ENCODE measurements at regions not wholly inside any gene's neighbourhood (a gene's known extent, or its start where the extent isn't known, plus 50 kb on each side); places are given as distances from the start of the nearest gene placed in this dataset.

DNA sequence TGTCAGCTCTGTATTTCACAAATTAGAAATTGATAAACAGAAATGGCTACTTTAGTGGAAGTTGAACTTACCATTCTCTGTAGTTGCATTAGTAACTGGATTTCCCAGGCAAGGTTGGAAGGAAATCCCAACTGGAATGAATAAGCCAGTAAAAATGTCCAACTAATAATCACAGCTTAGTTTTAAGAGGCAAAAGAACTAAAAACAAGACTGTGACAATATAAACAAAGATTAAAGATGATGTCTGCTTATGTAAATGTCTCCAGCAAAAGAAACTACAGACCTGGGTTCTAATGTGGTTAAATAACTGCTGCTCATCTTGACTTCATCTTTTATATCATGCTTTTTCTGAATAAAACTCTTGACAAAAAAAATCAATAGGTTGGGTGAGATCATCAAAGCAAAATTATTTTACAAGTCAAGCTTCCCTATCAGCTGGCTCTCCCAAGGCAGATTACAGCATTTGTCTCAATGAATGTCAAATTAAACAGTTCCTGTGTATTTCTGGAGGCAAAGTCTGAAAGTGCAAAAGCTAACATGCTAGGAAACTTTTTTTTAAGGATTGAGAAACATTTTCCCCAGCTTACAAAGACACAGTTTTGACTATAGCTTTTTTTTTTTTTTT lies 62.3 kb upstream of the HMHB1 start:
- DNase-seq (ENCODE audit: extremely low read depth, insufficient read length): no peak

DNA sequence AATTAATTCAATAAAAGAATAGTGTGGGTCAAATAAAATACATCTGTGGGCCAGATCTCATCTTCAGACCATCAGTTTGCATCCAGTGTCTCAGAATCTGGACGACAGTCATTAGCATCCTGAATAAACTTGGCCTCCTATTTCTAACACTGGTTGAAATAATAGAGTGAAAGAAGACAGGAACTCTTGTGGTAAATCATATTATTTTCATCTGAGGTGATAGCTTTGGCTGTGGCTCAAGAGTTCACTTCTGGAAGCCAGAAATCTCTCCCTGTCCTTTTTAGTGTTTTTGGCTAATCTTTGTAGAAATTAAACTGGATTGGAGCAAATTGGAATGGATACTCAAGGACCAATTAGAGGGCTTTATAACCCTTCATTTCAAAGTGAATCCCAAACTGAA lies 63.4 kb upstream of the HMHB1 start:
- no peaks in the 10 kb centered on the region for H3K36me3 ChIP-seq (ENCODE audit: control insufficient read depth, insufficient read depth, low read length)
- H3K4me3 ChIP-seq (replicated peaks; ENCODE audit: low read depth, low read length): no peak overlapping the region
- DNase-seq (ENCODE audit: extremely low read depth, insufficient read length): no peak
- no peaks in the 10 kb centered on the region for H3K27me3 ChIP-seq (replicated peaks; ENCODE audit: control insufficient read depth, insufficient read depth, low read length)
- TF ChIP-seq, protein P1, sequence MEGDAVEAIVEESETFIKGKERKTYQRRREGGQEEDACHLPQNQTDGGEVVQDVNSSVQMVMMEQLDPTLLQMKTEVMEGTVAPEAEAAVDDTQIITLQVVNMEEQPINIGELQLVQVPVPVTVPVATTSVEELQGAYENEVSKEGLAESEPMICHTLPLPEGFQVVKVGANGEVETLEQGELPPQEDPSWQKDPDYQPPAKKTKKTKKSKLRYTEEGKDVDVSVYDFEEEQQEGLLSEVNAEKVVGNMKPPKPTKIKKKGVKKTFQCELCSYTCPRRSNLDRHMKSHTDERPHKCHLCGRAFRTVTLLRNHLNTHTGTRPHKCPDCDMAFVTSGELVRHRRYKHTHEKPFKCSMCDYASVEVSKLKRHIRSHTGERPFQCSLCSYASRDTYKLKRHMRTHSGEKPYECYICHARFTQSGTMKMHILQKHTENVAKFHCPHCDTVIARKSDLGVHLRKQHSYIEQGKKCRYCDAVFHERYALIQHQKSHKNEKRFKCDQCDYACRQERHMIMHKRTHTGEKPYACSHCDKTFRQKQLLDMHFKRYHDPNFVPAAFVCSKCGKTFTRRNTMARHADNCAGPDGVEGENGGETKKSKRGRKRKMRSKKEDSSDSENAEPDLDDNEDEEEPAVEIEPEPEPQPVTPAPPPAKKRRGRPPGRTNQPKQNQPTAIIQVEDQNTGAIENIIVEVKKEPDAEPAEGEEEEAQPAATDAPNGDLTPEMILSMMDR (IDR thresholded peaks at IDR 0.05; ENCODE audit: insufficient read depth, low read length, poor library complexity, severe bottlenecking): no peak

More for the DNA sequence above, 62.3 kb upstream of the HMHB1 start:
- TF ChIP-seq, protein P1 (IDR thresholded peaks at IDR 0.05; ENCODE audit: insufficient read depth, low read length, poor library complexity, severe bottlenecking): no peak
- Histone ChIP-seq H3K36me3 (ENCODE audit: control insufficient read depth, insufficient read depth, low read length) (no peaks in the 10 kb centered on the region), H3K4me3 (replicated peaks; ENCODE audit: low read depth, low read length) (no peak overlapping the region), H3K27me3 (replicated peaks; ENCODE audit: control insufficient read depth, insufficient read depth, low read length) (no peaks in the 10 kb centered on the region)

DNA sequence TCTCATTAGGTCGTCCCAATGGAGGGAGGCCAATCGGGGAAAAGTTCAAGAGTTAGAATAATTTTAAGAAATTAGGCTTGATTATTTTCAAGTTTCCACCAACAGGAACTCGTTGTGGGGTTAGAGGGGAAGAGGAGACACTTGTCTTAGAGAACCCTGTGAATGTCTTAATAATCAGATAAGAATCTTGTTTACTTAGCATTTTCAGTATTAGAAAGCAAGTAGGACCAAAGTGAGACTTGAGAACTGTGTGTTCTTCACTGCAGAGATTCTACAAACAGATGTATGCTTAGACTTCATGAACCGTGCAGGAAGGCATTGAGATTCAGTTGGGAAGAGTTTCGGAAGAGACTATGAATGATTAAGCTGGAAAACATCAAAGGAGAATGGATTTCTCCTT lies 69.0 kb upstream of the HMHB1 start:
- no peak for DNase-seq (ENCODE audit: extremely low read depth, insufficient read length)
- TF ChIP-seq, protein P1 (IDR thresholded peaks at IDR 0.05; ENCODE audit: insufficient read depth, low read length, poor library complexity, severe bottlenecking): no peak

DNA sequence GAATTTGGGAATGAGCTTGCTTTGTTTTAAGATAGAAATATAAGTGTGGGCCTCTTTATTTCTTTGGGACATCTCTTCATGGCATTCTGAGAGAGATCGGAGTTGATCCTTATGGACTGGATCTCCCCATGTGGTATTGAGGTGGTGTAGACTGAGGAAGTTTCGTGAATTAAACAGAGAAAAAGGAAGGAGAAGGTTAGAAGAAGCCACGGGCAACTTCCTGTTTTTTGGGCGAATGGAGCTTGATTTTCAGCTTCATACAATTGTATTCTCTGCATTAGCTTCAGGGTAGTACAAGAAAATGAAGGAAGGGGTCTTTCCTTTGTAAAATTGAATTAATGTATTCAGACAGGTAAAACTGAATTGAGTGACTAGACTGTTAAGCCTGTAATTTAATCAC lies 70.5 kb upstream of the HMHB1 start:
- TF ChIP-seq, protein P1 (IDR thresholded peaks at IDR 0.05; ENCODE audit: insufficient read depth, low read length, poor library complexity, severe bottlenecking): no peak
- no peak overlapping the region for H3K4me3 ChIP-seq (replicated peaks; ENCODE audit: low read depth, low read length)
- no peak for DNase-seq (ENCODE audit: extremely low read depth, insufficient read length)
- H3K36me3 ChIP-seq (ENCODE audit: control insufficient read depth, insufficient read depth, low read length): no peaks in the 10 kb centered on the region
- H3K27me3 ChIP-seq (replicated peaks; ENCODE audit: control insufficient read depth, insufficient read depth, low read length): no peaks in the 10 kb centered on the region

More for the DNA sequence above, 69.0 kb upstream of the HMHB1 start:
- Histone ChIP-seq H3K36me3 (ENCODE audit: control insufficient read depth, insufficient read depth, low read length) (no peaks in the 10 kb centered on the region), H3K27me3 (replicated peaks; ENCODE audit: control insufficient read depth, insufficient read depth, low read length) (no peaks in the 10 kb centered on the region), H3K4me3 (replicated peaks; ENCODE audit: low read depth, low read length) (no peak overlapping the region)

DNA sequence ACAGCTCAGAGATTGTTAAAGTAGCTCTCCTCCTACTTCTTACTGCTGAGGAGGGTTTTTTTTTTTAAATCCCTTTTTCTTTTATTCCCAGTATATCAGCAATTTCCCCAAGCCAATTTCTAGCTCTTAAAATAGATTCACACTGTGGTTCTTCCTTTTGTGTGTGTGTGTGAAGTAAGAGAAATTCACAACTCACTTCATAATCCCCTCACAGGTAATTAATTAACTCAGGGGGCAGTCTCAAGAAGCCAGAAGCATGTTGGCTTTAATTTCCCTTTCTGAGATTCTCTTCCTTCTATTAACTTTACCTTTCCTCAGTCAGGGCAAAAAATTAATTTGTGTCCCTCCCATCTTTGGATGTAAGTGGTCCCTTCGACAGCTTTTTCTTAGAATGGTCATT lies 71.0 kb upstream of the HMHB1 start:
- TF ChIP-seq, protein P1 (IDR thresholded peaks at IDR 0.05; ENCODE audit: insufficient read depth, low read length, poor library complexity, severe bottlenecking): no peak
- H3K4me3 ChIP-seq (replicated peaks; ENCODE audit: low read depth, low read length): no peak overlapping the region
- no peaks in the 10 kb centered on the region for H3K36me3 ChIP-seq (ENCODE audit: control insufficient read depth, insufficient read depth, low read length)
- DNase-seq (ENCODE audit: extremely low read depth, insufficient read length): no peak
- H3K27me3 ChIP-seq (replicated peaks; ENCODE audit: control insufficient read depth, insufficient read depth, low read length): no peaks in the 10 kb centered on the region

GRCh38 chr5:143739746-143740145 lies 72.2 kb upstream of the HMHB1 start:
- TF ChIP-seq, protein P1 (IDR thresholded peaks at IDR 0.05; ENCODE audit: insufficient read depth, low read length, poor library complexity, severe bottlenecking): no peak
- H3K27me3 ChIP-seq (replicated peaks; ENCODE audit: control insufficient read depth, insufficient read depth, low read length): no peaks in the 10 kb centered on the region
- H3K4me3 ChIP-seq (replicated peaks; ENCODE audit: low read depth, low read length): no peak overlapping the region
- H3K36me3 ChIP-seq (ENCODE audit: control insufficient read depth, insufficient read depth, low read length): no peaks in the 10 kb centered on the region
- DNase-seq (ENCODE audit: extremely low read depth, insufficient read length): no peak
